IPS-18a (cell line): ENCODE measurements at regions not wholly inside any gene's neighbourhood (a gene's known extent, or its start where the extent isn't known, plus 50 kb on each side); places are given as distances from the start of the nearest gene placed in this dataset.
"Not testable (repeated sequence)": the region's sequence is repeated elsewhere in the genome, so short reads cannot be mapped to it uniquely, and the experiment has no call there.

Experiments used
- H3K27ac ChIP-seq: one replicate; pipeline ENCODE4 v1.5.1; 2013; ENCODE audit warnings: low read length
- H3K27me3 ChIP-seq: one replicate; pipeline ENCODE4 v1.6.1; 2013; ENCODE audit warnings: mild to moderate bottlenecking, low read length; ENCODE audit not compliant: control insufficient read depth, insufficient read depth
- H3K36me3 ChIP-seq: one replicate; pipeline ENCODE4 v1.6.1; 2013; ENCODE audit warnings: low read depth, low read length; ENCODE audit not compliant: control insufficient read depth
- H3K4me1 ChIP-seq: one replicate; pipeline ENCODE4 v1.6.1; 2013; ENCODE audit warnings: low read depth, low read length; ENCODE audit not compliant: control insufficient read depth
- H3K4me3 ChIP-seq: one replicate; pipeline ENCODE4 v1.5.1; 2013; ENCODE audit warnings: low read length
- H3K9ac ChIP-seq: one replicate; pipeline ENCODE4 v1.6.1; 2013; ENCODE audit warnings: mild to moderate bottlenecking, low read length, moderate library complexity
- H3K9me3 ChIP-seq: one replicate; pipeline ENCODE4 v1.6.1; 2013; ENCODE audit warnings: low read depth, low read length; ENCODE audit not compliant: control insufficient read depth

DNA sequence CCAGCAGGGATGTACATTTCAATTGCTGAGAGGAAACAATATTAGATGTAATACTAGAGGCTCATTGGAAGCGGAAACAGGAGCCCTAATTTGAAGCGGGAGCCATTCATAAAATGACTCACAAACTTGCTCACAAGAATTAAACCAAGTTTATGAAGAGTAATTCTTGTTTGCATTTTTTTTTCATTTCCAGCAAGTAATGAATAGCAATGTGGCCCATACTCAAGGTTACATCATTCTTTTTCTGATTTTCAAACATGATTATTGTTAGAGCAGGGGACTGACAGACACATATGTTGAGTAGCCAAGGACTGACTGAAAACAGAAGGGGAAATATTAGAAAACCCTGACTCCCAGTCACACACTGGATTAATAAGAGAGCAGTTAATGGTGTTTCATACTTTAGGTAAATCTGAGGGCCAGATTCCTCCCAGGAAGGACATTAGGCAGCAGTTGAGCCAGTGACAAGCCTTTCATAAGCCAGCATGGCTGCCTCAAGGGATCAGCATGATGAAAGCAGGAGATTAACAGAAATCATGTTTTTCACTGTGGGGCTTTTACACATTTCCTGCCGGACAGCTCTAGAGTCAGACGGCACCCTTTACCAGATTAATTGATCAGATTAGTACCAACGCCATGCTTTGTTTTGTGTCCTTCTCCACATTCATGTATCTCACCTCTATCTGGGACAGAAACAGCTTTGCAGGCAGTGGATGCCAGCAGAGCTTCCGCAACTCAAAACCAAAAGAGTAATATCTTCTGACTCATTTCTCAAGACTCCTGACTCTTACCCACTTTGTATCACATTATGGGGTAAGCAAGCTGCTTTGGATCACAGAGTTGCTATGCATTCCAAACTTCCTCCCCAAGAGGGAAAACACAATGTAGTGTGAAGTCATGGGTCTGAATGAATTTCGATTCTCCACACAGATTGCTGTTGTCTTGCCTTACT lies 831.6 kb downstream of the KCNA4 start:
- Histone ChIP-seq H3K9me3 (no peaks in the 10 kb centered on the region), H3K4me1 (no peaks in the 10 kb centered on the region), H3K4me3 (no peak overlapping the region), H3K9ac (no peak overlapping the region), H3K27ac (no peak overlapping the region), H3K36me3 (no peaks in the 10 kb centered on the region), H3K27me3 (no peaks in the 10 kb centered on the region)

DNA sequence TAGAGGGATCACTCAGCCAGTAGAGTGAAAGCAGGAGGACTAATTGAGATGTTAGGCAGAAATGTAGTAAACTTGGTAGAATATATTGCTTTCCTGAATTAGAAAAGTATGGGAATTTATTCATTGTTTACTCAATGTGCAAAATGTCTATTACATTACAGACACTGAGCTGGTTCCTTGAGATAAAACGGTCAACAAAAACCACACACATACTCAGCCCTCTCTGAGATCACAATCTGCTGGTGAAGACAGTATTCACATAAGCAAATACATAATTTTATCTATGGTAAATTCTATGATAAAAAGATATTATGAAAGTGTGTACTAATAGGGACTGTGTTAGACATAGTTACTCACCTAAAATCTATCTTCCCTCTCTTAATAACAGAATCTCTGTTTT lies 833.5 kb downstream of the KCNA4 start:
- Histone ChIP-seq H3K36me3 (no peaks in the 10 kb centered on the region), H3K4me3 (no peak overlapping the region), H3K9ac (no peak overlapping the region), H3K4me1 (no peaks in the 10 kb centered on the region), H3K27ac (no peak overlapping the region), H3K9me3 (no peaks in the 10 kb centered on the region), H3K27me3 (no peaks in the 10 kb centered on the region)

DNA sequence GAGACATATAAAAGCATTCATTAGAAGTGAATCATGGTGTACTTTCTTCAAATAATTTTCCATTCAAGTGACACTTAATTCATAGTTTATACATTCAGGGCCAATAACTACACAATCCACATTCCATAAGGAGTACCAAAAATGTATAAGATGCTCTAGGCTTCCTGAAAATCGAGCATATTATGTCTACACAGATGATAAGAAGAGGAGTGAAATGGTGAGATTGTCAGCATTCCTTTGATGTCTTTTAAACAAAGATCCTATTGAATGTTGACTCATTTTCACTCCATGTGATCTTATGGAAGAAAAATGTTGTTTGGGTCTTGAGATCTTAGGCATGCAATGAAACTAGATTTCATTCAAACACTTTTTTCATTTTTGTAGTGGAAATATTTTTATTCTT lies 843.2 kb downstream of the KCNA4 start:
- Histone ChIP-seq H3K4me3 (no peak overlapping the region), H3K4me1 (peaks cover 3% of the 10 kb centered on the region), H3K27ac (no peak overlapping the region), H3K9me3 (no peaks in the 10 kb centered on the region), H3K27me3 (no peaks in the 10 kb centered on the region), H3K36me3 (no peaks in the 10 kb centered on the region), H3K9ac (no peak overlapping the region)

DNA sequence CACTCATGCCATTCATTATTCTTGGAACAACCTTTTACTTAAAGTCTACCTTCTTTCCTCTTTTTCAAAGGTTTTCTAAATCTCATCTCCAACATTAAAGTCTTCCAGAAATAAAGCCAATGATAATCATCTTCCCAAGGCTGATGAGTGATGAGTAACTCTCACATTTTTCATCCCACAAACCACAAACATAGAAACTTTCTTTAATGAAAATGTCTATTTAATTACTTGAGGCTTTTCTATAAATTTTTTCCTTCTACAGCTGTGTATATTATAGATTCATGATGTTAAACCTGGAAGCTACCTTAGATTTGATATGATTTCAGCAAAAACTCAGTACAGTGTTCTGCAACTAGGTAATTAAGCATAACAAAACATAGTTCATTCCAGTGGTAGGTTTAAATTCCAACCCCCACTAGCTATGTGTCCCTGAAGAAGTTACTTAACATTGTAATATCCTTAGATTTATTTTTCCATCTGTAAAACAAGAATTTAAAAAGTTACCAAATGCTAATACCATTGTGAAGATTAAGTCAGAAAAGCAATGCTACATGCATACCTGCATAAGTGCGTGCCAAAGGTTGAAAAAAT lies 845.4 kb downstream of the KCNA4 start:
- Histone ChIP-seq H3K9me3 (no peaks in the 10 kb centered on the region), H3K9ac (no peak overlapping the region), H3K27me3 (no peaks in the 10 kb centered on the region), H3K4me3 (no peak overlapping the region), H3K27ac (no peak overlapping the region), H3K4me1 (peaks cover 3% of the 10 kb centered on the region), H3K36me3 (no peaks in the 10 kb centered on the region)

DNA sequence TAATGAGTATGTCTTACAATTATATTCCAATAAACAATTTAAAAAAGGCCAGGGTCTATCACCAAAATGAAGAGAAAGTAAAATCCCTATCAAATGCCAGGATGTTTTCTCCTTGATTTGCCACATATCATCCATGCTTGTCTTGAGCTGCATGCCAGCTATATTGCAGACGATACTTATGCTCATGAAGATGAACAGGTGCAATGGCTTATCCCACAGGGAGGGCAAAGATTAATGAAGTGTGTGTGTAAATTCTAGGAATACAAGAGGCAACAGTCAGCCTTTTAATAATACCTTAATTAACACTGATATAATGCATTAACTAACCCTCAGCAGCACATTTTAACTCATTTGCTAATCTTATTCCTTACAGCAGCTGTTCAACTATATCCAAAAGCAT lies 850.5 kb downstream of the KCNA4 start:
- Histone ChIP-seq H3K27me3 (no peaks in the 10 kb centered on the region), H3K4me1 (no peaks in the 10 kb centered on the region), H3K4me3 (no peak overlapping the region), H3K27ac (no peak overlapping the region), H3K36me3 (no peaks in the 10 kb centered on the region), H3K9ac (no peak overlapping the region), H3K9me3 (no peaks in the 10 kb centered on the region)

DNA sequence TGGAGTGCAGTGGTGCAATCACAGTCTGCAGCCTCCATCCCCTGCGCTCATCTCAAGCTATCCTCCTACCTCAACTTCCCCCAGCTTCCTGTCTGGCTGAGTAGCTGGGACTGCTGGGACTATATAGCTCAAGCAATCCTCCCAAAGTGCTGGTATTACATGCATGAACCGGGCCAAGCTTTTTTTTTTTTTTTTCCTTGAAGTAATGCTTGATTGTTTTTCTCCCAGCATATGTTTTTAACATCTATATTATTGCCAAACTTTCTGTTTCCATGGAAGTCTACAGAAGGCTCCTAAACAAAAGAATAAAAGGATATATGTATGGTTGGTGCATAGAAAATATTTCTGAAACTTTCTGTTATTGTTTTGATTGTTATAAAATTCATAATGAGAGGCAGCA lies 853.6 kb downstream of the KCNA4 start:
- H3K4me1 ChIP-seq, result no peaks in the 10 kb centered on the region
- H3K9me3 ChIP-seq, result no peaks in the 10 kb centered on the region
- no peak overlapping the region for H3K9ac ChIP-seq
- H3K36me3 ChIP-seq, result no peaks in the 10 kb centered on the region
- H3K27me3 ChIP-seq, result no peaks in the 10 kb centered on the region
- no peak overlapping the region for H3K27ac ChIP-seq
- no peak overlapping the region for H3K4me3 ChIP-seq

DNA sequence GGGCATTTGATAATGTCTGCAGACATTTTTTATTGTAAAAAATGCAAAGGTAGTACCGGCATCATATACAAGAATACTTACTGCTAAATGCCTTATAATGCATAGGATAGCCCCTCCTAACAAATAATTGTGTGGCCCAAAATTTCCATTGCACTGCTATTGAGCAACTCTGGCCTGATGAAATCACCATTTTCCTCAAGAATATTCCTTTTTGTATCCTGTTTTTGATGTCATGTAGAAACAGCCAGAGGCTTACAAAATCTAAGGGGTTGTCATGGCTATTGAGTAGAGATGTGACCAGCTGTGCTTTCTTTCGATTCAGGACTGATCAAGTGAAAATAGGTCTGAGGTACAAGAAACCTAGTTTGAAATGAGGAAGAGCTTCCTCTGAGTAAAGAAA lies 854.3 kb downstream of the KCNA4 start:
- Histone ChIP-seq H3K9me3 (no peaks in the 10 kb centered on the region), H3K27ac (no peak overlapping the region), H3K4me3 (no peak overlapping the region), H3K27me3 (no peaks in the 10 kb centered on the region), H3K4me1 (no peaks in the 10 kb centered on the region), H3K9ac (no peak overlapping the region), H3K36me3 (no peaks in the 10 kb centered on the region)

DNA sequence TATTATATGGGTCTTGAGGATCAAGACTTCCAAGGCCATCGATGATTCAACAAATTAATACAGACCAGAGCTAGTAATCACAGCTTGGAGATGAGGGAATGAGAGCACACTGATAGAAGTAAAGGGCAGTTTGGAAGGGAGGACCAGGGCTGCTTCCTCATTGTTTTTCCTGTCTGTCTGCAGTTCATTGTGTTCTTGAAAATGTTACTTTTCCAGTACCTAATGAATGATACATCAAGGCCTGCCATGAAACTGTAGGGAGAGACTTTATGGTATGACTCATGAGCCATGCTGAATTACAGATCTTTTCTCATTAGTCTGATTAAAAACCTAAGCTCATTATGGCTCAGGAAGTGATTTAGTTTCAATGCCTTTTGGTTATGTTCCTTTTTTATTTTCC lies 855.6 kb downstream of the KCNA4 start:
- Histone ChIP-seq H3K36me3 (no peaks in the 10 kb centered on the region), H3K27ac (no peak overlapping the region), H3K9me3 (no peaks in the 10 kb centered on the region), H3K27me3 (no peaks in the 10 kb centered on the region), H3K9ac (no peak overlapping the region), H3K4me3 (no peak overlapping the region), H3K4me1 (no peaks in the 10 kb centered on the region)

DNA sequence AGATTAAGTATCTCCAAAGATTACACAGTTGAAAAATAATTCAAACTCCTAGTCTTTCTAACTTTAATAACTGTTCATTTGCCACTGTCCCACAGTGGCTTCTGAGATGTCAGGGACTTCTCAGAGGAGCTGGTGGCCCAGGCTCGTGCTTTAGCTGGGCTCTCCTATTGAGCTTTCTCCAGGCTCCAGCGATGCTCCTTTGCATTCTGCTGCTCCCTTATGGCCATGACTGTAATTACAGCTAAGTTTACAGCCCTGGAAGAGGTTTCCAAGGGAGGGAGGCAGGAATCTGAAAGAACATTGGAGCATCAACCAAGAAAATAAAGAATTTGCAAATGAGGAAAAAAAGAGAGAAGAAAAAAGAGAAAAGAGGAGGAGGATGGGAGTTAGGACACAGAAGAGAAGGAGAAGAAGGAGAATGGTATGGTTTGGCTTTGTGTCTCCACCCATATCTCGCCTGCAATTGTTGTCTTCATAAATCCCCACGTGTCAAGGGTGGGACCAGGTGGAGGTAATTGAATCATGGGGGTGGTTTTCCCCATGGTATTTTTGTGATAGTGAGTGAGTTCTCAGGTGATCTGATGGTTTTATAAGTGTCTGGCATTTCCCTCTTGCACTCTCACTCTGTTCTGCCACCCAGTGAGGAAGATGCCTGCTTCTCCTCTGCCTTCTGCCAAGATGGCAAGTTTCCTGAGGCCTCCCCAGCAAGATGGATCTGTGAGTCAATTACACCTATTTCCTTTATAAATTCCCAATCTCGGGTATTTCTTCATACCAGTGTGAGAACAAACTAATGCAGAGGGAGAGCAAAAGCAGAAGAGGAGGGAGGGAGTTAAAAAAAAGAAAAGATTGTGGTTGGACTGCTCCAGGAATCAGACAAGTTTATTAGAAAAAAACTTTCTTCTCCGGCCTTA lies 857.0 kb downstream of the KCNA4 start:
- H3K9ac ChIP-seq, result no peak overlapping the region
- no peaks in the 10 kb centered on the region for H3K4me1 ChIP-seq
- H3K9me3 ChIP-seq, result no peaks in the 10 kb centered on the region
- no peaks in the 10 kb centered on the region for H3K36me3 ChIP-seq
- H3K4me3 ChIP-seq, result no peak overlapping the region
- H3K27me3 ChIP-seq, result no peaks in the 10 kb centered on the region
- H3K27ac ChIP-seq, result no peak overlapping the region

DNA sequence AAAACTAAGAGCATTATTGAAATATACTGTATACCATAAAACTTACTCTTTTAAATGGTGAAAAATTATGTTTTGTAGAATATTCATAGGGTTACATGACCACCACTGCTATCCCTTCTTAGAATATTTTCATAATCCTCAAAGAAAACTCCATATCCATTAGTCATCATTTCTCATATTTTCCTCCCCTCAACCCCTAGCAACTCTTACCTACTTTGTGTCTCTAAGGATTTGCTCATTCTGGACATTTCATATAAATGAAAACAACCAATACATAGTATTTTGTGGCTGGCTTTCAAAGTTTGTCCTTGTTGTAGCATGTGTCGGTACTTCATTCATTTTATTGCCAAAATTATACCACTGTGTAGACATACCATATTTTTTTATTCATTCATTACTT lies 863.8 kb downstream of the KCNA4 start:
- Histone ChIP-seq H3K27me3 (no peaks in the 10 kb centered on the region), H3K9ac (no peak overlapping the region), H3K36me3 (no peaks in the 10 kb centered on the region), H3K9me3 (no peaks in the 10 kb centered on the region), H3K4me1 (no peaks in the 10 kb centered on the region), H3K27ac (no peak overlapping the region), H3K4me3 (no peak overlapping the region)

DNA sequence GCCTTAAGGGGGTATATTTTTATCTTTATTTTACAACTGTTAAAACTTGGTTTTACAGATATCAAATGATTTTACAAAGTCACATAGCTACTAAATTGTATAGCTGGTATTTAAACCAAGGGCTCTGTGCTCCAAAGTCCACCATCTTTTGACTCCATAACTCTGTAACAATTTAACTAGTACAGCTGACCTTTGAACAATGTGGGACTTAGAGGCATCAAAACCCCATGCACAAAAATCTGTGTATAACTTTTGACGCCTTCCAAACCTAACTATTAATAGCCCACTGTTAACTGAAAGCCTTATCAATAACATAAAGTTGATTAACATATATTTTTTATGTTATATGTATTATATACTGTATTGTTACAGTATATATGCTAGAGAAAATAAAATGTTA lies 874.3 kb downstream of the KCNA4 start:
- not testable (repeated sequence) for H3K4me1 ChIP-seq, H3K27ac ChIP-seq, H3K36me3 ChIP-seq, H3K9me3 ChIP-seq, H3K27me3 ChIP-seq, H3K4me3 ChIP-seq, H3K9ac ChIP-seq
